HFF-Myc (cell line): ENCODE measurements at regions not wholly inside any gene's neighbourhood (a gene's known extent, or its start where the extent isn't known, plus 50 kb on each side); places are given as distances from the start of the nearest gene placed in this dataset.

Source experiments
- DNase-seq: peaks from one replicate; pipeline ENCODE4 v3.0.0-alpha.2; 2011; ENCODE audit warnings: low read depth; ENCODE audit errors: extremely low read depth
- H3K4me3 ChIP-seq: replicated peaks from 2 replicates; pipeline ENCODE4 v1.5.1; 2011; ENCODE audit warnings: low read depth, mild to moderate bottlenecking, control low read depth, low read length
- TF ChIP-seq, protein P1 (sequence below): IDR thresholded peaks from 2 replicates; pipeline ENCODE4 v1.5.1; 2012; ENCODE audit warnings: mild to moderate bottlenecking, low read depth, low read length, control low read depth; ENCODE audit errors: missing control alignments

DNA sequence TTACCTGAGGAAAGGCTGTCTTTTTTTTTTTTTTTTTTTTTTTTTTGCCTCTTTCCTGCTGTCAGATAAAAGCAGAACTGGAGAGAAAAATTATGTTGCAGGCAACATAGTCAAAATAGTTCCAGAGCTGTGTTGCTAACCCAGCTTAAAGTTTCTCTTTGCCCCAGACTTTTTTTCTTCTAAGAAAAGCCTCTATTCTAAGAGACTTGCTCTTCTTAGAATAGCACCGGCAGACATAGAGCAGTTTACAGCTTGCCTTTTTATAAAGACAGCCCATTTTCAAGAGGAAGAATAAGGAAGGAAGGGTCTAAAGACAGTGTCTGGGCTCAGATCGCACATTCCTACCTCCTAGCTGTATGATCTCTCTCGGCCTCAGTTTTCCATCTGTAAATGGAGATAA lies 88.7 kb downstream of the TENT5C start:
- no peak overlapping the region for H3K4me3 ChIP-seq
- DNase-seq: no peak
- TF ChIP-seq, protein P1, sequence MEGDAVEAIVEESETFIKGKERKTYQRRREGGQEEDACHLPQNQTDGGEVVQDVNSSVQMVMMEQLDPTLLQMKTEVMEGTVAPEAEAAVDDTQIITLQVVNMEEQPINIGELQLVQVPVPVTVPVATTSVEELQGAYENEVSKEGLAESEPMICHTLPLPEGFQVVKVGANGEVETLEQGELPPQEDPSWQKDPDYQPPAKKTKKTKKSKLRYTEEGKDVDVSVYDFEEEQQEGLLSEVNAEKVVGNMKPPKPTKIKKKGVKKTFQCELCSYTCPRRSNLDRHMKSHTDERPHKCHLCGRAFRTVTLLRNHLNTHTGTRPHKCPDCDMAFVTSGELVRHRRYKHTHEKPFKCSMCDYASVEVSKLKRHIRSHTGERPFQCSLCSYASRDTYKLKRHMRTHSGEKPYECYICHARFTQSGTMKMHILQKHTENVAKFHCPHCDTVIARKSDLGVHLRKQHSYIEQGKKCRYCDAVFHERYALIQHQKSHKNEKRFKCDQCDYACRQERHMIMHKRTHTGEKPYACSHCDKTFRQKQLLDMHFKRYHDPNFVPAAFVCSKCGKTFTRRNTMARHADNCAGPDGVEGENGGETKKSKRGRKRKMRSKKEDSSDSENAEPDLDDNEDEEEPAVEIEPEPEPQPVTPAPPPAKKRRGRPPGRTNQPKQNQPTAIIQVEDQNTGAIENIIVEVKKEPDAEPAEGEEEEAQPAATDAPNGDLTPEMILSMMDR: no peak

DNA sequence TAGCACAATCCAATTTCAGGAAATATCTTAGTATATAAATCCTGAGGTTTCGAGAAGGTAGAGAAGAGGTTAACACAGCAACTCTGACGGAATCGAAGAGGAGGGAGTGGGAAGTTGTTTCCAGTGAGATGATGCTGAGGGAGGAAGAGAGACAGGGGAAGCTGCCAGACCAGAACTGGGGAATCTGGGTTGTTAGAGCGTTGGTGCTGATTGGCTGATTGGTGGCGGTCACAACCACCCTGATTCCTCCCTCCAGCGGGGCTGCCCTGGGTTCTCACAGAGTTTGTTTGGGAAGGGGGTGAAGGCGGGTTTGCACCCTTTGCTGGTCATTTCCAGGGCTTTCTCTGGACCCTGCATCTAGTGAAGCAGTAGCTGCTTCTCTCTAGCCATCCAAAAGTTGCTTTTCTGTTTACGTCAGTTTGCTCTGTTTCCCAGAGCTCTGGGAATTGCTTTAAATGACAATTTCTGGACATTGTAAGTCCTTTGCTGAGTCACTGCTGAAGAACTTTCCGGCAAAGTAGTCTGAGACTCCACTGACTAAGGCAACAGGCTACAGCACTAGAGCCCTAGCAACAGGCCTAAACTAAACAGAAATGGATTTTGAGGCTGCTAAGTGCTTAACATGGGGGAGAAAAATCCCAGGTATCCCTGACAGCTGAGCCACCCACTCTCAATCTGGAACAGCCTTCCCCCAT lies 90.1 kb downstream of the TENT5C start:
- TF ChIP-seq, protein P1: no peak
- no peak overlapping the region for H3K4me3 ChIP-seq
- DNase-seq: peak; percentile 49

DNA sequence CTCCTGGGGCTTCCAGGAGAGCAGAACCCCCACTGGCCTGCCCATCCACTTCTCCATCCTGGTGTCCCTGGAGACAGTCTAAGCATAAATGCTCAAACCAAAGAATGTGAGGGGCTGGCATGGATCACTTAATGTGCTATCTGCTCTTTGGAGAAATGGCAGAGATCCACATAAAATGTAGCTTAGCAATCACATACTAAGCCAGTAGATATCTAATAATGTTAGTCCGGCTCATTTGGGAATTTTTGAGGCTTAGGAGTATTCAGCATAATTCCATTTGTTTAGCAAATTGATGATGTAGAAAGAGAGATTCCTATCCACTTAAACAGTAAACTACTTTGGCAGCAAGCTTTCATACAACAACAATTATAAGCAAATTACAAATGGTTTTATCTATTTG lies 90.7 kb downstream of the TENT5C start:
- TF ChIP-seq, protein P1: no peak
- H3K4me3 ChIP-seq: no peak overlapping the region
- DNase-seq: no peak

DNA sequence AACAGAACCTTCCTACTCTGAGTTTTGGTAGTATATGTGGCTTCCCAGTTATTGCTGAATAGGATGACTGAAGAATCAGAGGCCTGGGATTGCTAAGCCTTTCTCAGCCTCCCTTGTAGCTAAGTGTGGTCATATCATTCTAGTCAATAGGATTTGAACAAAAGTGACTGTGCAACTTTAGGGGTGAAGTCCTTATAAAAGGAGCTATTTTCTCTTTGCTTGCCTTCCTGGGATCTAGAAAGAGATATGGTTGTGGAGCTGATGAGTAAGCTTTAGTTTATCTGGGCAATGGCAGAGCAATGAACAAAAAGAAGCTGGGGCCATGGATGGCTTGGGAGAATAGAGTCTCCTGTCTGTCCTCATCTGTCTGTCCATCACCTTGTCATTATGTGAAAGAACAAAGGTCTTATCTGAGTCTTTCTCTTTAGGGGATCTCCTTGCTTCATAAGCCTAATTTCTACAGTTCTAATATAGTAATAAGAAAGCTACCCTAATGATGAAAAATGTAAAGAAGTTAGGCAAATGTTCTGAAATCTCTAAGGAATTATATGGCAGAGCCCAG lies 91.5 kb downstream of the TENT5C start:
- TF ChIP-seq, protein P1: no peak
- DNase-seq: no peak
- no peak overlapping the region for H3K4me3 ChIP-seq

DNA sequence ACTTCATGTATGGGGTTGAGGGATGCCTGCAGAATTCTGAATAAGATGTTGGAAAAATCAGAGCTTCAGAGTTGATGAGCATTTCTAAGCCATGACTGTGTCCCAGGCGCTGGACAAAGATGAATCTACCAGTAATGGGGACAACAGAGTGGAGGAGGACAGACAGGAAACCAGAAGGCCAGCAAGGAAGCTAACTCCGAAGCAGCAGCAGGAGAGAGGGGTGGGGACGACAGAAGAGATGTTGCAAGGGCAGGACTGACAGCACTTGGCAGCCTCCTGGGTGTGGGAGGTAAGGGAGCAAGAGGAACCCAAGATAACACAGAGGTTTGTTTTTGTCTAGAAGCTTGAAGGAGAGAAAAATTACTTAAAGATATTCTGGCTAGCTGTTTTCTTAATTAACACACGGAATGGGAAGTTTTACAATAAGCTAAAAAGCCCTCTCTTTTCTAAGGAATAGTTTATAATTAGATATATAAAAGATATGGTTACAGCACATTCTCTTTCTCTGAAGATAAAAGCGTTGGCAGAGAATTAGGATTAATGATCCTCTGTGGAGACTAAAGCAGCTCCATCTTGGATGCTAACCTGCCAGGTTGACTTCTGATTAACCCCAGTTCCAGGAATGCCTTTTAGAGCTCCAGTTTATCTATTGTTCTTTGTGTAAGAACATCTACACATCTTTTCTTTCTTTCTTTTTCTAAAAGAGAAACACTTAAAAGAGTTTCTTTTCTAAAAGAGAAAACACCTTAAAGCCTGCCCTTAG lies 92.7 kb downstream of the TENT5C start:
- no peak for DNase-seq
- no peak overlapping the region for H3K4me3 ChIP-seq
- TF ChIP-seq, protein P1: no peak

DNA sequence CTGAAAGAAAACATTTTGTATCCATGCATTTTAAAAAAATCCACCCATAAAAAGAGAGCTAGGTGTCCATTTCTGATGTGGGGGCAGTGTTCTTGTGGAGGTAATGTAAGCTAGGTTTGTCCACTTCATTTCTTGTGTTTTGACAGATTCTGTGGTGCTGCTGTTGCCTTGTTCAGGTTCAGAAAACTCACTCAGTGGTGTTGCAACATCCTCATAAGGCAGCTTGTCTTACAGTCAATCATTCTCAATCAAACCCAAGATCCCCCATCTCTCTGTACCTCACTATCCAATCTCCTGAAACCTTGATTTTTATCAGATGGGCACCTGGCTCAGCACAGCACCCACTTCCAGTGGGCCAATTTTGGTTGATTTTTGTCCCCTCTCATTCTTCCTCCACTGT lies 94.1 kb downstream of the TENT5C start:
- no peak for DNase-seq
- TF ChIP-seq, protein P1: no peak
- H3K4me3 ChIP-seq: no peak overlapping the region
